GM13976 (cell line): ENCODE measurements at regions not wholly inside any gene's neighbourhood (a gene's known extent, or its start where the extent isn't known, plus 50 kb on each side); places are given as distances from the start of the nearest gene placed in this dataset.

ENCODE experiments used
- DNase-seq: peaks from one replicate; pipeline ENCODE4 v3.0.0; 2012; ENCODE audit warnings: low spot score
- in situ Hi-C: fragments of 300-500 bp; cut with MboI; formaldehyde crosslinking; loops from one replicate; pipeline ENCODE4 v1.12.0; 2022; ENCODE audit warnings: low sequenced_read_pairs, mixed read lengths, inconsistent platforms; ENCODE audit not compliant: unreplicated experiment
- TF ChIP-seq, protein P1 (sequence below): IDR thresholded peaks from 2 replicates; pipeline ENCODE4 v1.5.1; 2012; ENCODE audit warnings: borderline replicate concordance, mild to moderate bottlenecking; ENCODE audit not compliant: insufficient read depth; ENCODE audit errors: extremely low read depth, missing control alignments, control extremely low read depth

DNA sequence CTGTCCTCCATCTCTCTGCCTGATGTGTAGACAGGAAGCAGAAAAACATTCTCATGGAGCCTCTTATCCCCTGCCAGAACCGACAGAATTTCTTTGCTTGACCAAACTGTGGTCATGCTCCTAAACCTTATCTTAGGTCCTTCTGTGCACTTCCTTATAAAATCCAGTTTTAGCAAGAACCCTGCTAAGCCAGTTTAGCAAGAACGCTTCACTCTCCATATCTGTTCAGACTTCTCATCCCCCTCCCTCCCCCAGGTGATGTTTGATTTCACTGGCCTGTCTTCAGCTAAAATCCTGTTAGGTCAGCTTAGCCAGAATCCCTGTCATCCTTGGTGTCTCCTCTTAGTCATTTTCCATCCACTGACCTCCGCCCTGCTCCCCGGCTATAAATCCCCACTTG lies 1130.9 kb upstream of the PRKX start:
- in situ Hi-C loops, result no loop called here
- TF ChIP-seq, protein P1, sequence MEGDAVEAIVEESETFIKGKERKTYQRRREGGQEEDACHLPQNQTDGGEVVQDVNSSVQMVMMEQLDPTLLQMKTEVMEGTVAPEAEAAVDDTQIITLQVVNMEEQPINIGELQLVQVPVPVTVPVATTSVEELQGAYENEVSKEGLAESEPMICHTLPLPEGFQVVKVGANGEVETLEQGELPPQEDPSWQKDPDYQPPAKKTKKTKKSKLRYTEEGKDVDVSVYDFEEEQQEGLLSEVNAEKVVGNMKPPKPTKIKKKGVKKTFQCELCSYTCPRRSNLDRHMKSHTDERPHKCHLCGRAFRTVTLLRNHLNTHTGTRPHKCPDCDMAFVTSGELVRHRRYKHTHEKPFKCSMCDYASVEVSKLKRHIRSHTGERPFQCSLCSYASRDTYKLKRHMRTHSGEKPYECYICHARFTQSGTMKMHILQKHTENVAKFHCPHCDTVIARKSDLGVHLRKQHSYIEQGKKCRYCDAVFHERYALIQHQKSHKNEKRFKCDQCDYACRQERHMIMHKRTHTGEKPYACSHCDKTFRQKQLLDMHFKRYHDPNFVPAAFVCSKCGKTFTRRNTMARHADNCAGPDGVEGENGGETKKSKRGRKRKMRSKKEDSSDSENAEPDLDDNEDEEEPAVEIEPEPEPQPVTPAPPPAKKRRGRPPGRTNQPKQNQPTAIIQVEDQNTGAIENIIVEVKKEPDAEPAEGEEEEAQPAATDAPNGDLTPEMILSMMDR, result no peak
- DNase-seq, result no peak

DNA sequence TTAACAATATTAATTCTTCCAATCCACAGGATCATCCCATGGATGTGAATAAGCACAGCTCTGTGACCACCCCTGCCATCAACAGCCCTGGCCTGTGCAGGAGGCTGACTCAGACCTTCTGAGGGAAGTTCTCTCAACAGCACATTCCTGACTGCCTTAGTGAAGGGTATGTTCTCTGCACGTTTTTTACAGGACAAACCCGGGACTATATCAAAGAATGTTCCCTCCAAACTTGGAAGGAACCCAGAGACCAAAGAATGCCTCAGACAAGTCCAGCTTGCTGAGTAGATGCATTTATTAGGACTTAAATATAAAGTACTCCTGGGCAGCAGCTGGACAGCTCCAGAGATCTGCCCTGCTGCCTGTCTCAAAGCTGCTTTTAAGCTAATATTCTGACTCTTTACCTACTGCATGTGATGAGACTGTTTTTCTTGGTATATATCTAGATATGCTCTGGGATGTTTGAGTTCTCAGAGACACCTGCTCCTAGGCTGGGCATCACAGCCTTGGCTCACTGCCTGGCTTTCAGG lies 1127.8 kb upstream of the PRKX start:
- in situ Hi-C loops, result no loop called here
- TF ChIP-seq, protein P1, result no peak
- DNase-seq, result no peak

DNA sequence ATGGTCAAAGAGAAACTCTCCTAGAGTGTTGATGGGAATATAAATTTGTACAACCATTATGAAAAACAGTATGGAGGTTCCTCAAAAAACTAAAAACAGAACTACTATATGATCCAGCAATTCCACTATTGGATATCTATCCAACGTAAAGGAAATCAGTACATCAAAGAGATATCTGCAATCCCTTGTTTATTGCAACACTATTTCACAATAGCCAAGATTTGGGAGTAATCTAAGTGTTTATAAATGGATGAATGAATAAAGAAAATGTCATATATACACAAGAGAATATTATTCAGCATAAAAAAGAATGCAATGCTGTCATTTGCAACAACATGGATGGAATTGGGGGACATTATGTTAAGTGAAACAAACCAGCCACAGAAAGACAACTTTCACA lies 1118.1 kb upstream of the PRKX start:
- in situ Hi-C loops, result no loop called here
- TF ChIP-seq, protein P1, result no peak
- no peak for DNase-seq

DNA sequence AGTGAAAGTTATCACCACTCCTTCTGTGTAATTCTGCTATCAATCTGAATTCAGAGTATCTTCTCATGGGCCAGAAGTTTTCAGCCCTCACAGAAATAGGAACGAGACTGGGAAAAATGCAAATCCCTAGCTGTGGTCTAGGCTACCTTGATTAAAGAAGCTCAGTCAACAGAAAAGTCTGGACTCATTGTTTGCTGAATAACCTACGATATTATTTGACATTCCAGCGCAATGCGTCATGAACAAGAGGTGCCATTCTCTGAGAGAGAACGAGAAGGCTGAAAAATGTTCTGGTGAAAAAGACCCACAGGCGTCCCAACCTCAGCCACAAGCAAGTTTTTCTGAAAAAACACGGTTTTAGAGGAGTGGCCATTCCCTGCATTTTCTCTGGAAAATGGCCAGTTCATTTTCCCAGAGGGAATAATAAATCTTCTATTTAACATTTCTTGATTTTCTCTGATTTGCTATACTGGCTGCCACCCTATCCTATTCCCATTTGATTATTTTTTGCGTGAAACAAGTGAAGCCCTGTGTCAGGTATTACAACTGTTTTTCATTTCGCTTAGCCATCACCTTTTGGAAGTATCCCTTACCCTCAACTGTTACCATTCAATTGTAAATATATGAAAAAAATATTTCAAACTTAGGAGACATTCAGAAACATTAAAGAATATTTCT lies 1117.6 kb upstream of the PRKX start:
- in situ Hi-C loops, result no loop called here
- DNase-seq, result no peak

DNA sequence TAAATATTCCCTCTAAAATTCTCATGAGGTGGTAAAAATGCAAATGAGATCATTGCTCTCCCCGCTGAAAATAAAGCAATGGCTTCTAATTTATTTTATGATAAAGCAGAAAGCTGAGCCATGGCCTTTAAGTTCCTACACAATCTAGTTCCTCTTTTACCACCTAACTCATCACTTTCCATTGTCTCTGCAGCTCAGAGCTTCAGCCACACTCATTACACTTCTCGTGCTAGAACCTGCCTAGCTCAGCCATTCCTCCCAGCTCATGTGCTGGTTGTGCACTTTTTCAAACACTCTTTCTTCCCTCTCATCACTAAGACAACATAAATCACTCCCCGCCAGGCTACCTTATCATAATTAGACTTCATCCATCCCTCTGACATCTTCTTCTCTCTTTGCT lies 1112.1 kb upstream of the PRKX start:
- TF ChIP-seq, protein P1, result no peak
- in situ Hi-C loops, result no loop called here
- no peak for DNase-seq

More for the DNA sequence above, 1117.6 kb upstream of the PRKX start:
- TF ChIP-seq, protein P1, result no peak

DNA sequence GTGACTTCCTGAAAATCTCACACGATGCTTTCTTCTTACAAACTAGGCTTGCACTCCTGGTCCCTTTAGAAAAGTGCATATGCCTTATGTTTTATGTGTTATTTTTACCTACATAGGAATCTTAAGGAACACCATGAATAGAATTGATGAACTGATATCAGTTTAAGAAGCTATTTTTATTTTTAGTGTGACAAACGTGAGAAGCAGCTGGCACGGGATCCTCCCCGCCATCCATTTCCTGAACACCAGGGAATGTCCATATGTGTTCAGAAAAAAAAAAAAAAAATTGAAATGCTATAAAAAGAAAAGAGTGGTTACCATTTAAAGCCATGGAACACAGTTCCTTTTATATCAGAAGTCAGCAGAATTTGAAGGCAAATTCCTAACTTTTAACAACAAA lies 1096.1 kb upstream of the PRKX start:
- no peak for DNase-seq
- in situ Hi-C loops, result no loop called here
- TF ChIP-seq, protein P1, result no peak
